Keratinocyte (primary cell): ENCODE measurements at regions not wholly inside any gene's neighbourhood (a gene's known extent, or its start where the extent isn't known, plus 50 kb on each side); places are given as distances from the start of the nearest gene placed in this dataset.

ENCODE experiments used
- DNase-seq: peaks from one replicate; pipeline ENCODE4 v3.0.0-alpha.2; 2011; ENCODE audit warnings: low read depth, missing footprints, low spot score
- FAIRE-seq: peaks from 2 replicates; lab custom pipeline; 2011; peaks lifted over from hg19 to GRCh38; lab: Jason Lieb, UNC
- H2AFZ ChIP-seq: 2 replicates; pipeline ENCODE4 v1.6.0; 2012; ENCODE audit warnings: low read length, control low read depth, inconsistent platforms; ENCODE audit not compliant: control insufficient read depth
- H3K27ac ChIP-seq: 2 replicates; pipeline ENCODE4 v1.5.1; 2011; ENCODE audit warnings: low read length; ENCODE audit not compliant: control insufficient read depth, insufficient read depth
- H3K27me3 ChIP-seq: 3 replicates; pipeline ENCODE4 v1.6.0; 2011; ENCODE audit warnings: low read length; ENCODE audit not compliant: control insufficient read depth, insufficient read depth; ENCODE audit errors: extremely low read depth
- H3K36me3 ChIP-seq, 2 experiments: 2 replicates in 1 of 2; 3 replicates in 1 of 2; pipeline ENCODE4 v1.5.1; 2011; ENCODE audit warnings: low read length in 2 of 2, mild to moderate bottlenecking in 1 of 2; ENCODE audit not compliant: control insufficient read depth in 2 of 2, insufficient read depth in 2 of 2; ENCODE audit errors: extremely low read depth in 1 of 2
- H3K4me1 ChIP-seq: 3 replicates; pipeline ENCODE4 v1.5.1; 2011; ENCODE audit warnings: low read length; ENCODE audit not compliant: control insufficient read depth, insufficient read depth; ENCODE audit errors: extremely low read depth
- H3K4me2 ChIP-seq: 3 replicates; pipeline ENCODE4 v1.6.0; 2011; ENCODE audit warnings: low read depth, low read length; ENCODE audit not compliant: control insufficient read depth, insufficient read depth; ENCODE audit errors: extremely low read depth
- H3K4me3 ChIP-seq, 3 experiments: fragments of 200-600 bp in 1 of 3; sonication (generic) in 1 of 3; 2 replicates in 2 of 3; 3 replicates in 1 of 3; pipeline ENCODE4 v1.5.1; 2011 to 2016; ENCODE audit warnings: low read length in 3 of 3, mild to moderate bottlenecking in 3 of 3, control low read depth in 2 of 3, inconsistent platforms in 1 of 3, low read depth in 1 of 3, mixed read lengths in 1 of 3, mixed run types in 1 of 3, moderate library complexity in 1 of 3; ENCODE audit not compliant: control insufficient read depth in 2 of 3, insufficient read depth in 2 of 3; ENCODE audit errors: extremely low read depth in 1 of 3
- H3K79me2 ChIP-seq: 2 replicates; pipeline ENCODE4 v1.6.0; 2012; ENCODE audit warnings: low read length; ENCODE audit not compliant: control insufficient read depth, insufficient read depth
- H3K9ac ChIP-seq: 3 replicates; pipeline ENCODE4 v1.6.0; 2011; ENCODE audit warnings: low read length; ENCODE audit not compliant: control insufficient read depth, insufficient read depth; ENCODE audit errors: extremely low read depth
- H3K9me1 ChIP-seq: 3 replicates; pipeline ENCODE4 v1.6.0; 2011; ENCODE audit warnings: low read length; ENCODE audit not compliant: control insufficient read depth, insufficient read depth; ENCODE audit errors: extremely low read depth
- H3K9me3 ChIP-seq: 2 replicates; pipeline ENCODE4 v1.5.1; 2012; ENCODE audit warnings: low read depth, low read length; ENCODE audit not compliant: control insufficient read depth
- H4K20me1 ChIP-seq: 3 replicates; pipeline ENCODE4 v1.6.0; 2011; ENCODE audit warnings: low read length; ENCODE audit not compliant: control insufficient read depth, insufficient read depth; ENCODE audit errors: extremely low read depth
- CTCF ChIP-seq, 3 experiments: IDR thresholded peaks in 1 of 3; conservative IDR thresholded peaks in 1 of 3; optimal IDR thresholded peaks in 1 of 3; 2 replicates in 2 of 3; 3 replicates in 1 of 3; pipeline versions ENCODE3 to v1.5.1; 2011; ENCODE audit warnings: low read length in 3 of 3, mild to moderate bottlenecking in 3 of 3, moderate library complexity in 2 of 3, control low read depth in 1 of 3, inconsistent platforms in 1 of 3; ENCODE audit not compliant: insufficient read depth in 2 of 3; ENCODE audit errors: extremely low read depth in 1 of 3
- EZH2 ChIP-seq: IDR thresholded peaks from one replicate; pipeline ENCODE4 v1.6.1; 2012; ENCODE audit warnings: inconsistent platforms, mild to moderate bottlenecking, low read length, moderate library complexity
- dilution Hi-C: fragments of 300-500 bp; cut with MboI; formaldehyde crosslinking; loops from one replicate; pipeline ENCODE4 v1.7.0; 2020; ENCODE audit warnings: low sequenced_read_pairs; ENCODE audit not compliant: extremely low pct_ligation_motif_present

- Histone ChIP-seq H3K4me3 (no peak overlapping the region), H4K20me1 (no peaks in the 10 kb centered on the region), H3K27me3 (no peaks in the 10 kb centered on the region), H3K4me2 (no peak overlapping the region), H3K9ac (no peak overlapping the region), H3K4me1 (no peaks in the 10 kb centered on the region), H3K27ac (no peak overlapping the region), H3K9me1 (no peaks in the 10 kb centered on the region), H2AFZ (no peak overlapping the region), H3K9me3 (no peaks in the 10 kb centered on the region), H3K79me2 (no peaks in the 10 kb centered on the region), H3K36me3 (no peaks in the 10 kb centered on the region)
- TF ChIP-seq EZH2 (no peak), CTCF (optimal IDR thresholded peaks at IDR 0.05 in 1 of 3, IDR thresholded peaks at IDR 0.05 in 1 of 3, conservative IDR thresholded peaks at IDR 0.05 in 1 of 3; ENCODE audit: extremely low read depth in 1 of 3, insufficient read depth in 2 of 3, low read length in 3 of 3) (no peak)
- dilution Hi-C loops: no loop called here
- DNase-seq (no peak), FAIRE-seq (no peak)
These were observed 142.0 kb upstream of the CHD1 start for GRCh38 chr5:99070822-99071221.

GRCh38 chr5:99070362-99070761 is 141.6 kb upstream of the CHD1 start:
- no peaks in the 10 kb centered on the region for H3K79me2 ChIP-seq
- H4K20me1 ChIP-seq: no peaks in the 10 kb centered on the region
- H3K27me3 ChIP-seq: no peaks in the 10 kb centered on the region
- TF ChIP-seq CTCF (optimal IDR thresholded peaks at IDR 0.05 in 1 of 3, IDR thresholded peaks at IDR 0.05 in 1 of 3, conservative IDR thresholded peaks at IDR 0.05 in 1 of 3; ENCODE audit: extremely low read depth in 1 of 3, insufficient read depth in 2 of 3, low read length in 3 of 3) (no peak), EZH2 (no peak)
- H3K4me3 ChIP-seq: no peak overlapping the region
- no peak overlapping the region for H3K4me2 ChIP-seq
- H3K9me1 ChIP-seq: no peaks in the 10 kb centered on the region
- no peak overlapping the region for H2AFZ ChIP-seq
- dilution Hi-C loops: no loop called here
- no peaks in the 10 kb centered on the region for H3K9me3 ChIP-seq
- H3K36me3 ChIP-seq: no peaks in the 10 kb centered on the region
- FAIRE-seq (no peak), DNase-seq (no peak)
- no peak overlapping the region for H3K9ac ChIP-seq
- H3K4me1 ChIP-seq: no peaks in the 10 kb centered on the region
- no peak overlapping the region for H3K27ac ChIP-seq
